ENCODE measurements at regions not wholly inside any gene's neighbourhood (a gene's known extent, or its start where the extent isn't known, plus 50 kb on each side); places are given as distances from the start of the nearest gene placed in this dataset.

DNA sequence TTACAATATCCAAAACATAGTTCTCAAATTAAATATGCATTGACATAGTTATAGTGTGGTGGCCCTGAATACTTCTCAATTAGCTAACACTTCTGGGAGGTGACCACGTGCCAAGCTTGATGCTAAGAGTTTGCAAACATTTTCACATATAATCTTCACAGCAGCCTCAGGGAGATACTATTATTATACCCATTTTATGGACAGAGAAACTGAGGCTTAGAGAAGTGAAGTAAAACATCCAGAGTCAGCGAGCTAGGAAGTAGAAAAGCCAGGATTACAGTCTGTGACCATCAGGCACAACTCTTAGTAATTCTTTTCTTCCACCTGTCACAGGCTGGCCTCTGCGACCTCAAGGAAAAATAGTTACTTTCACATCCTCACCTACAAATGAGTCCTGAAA lies 102.2 kb upstream of the IRX6 start:
- DNase-seq (ENCODE audit: low read depth): no peak

DNA sequence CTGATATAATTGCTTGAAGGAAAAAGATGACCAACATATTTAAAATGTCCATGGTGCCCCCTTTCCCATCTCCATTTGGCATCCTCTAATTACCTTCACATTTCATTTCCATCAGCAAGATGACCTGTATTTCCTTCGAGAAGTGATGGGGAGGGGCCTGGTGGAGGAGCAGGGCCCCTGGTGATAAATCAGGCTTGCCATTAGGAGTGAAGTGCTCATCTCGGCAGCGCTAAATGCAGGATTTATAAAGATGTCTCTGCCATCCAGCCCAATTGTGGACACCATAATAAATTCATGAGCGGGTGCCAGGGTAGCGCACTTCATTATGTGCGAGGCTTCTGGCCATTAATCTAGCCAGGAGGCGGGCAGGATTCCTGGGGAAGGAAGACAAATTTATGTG lies 101.5 kb upstream of the IRX6 start:
- DNase-seq (ENCODE audit: low read depth): no peak

DNA sequence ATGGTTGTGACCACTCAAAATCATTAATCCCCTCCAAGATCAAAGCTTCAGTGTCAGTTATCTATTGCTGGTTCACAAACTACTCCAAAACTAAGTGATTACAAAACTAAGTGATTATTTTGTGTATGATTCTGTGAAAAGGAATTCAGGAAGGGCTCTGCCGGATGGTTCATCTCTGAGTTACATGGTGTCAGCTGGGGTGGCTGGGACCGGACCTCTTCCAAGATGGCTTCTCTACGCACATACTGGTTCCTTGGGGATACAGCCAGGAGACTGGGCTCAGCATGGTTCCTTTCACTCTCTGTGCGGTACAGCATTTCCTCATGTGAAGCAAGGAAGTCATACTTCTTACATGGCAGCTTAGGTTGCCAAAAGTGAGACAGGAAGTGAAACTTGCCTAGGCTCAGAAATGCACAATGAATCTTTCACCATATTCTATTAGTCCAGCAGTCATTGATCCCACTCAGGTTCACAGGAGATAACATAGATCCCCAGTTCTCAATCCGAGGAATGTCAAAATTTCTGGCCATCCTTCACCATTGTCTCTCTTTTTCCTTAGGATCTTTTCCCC lies 97.9 kb upstream of the IRX6 start:
- no peak for DNase-seq (ENCODE audit: low read depth)

GRCh38 chr16:55232822-55233221 lies 91.2 kb upstream of the IRX6 start:
- DNase-seq (ENCODE audit: low read depth): no peak

- DNase-seq (ENCODE audit: low read depth): no peak
These were observed 90.5 kb upstream of the IRX6 start for GRCh38 chr16:55233464-55233863.

GRCh38 chr16:55236655-55237054 lies 87.3 kb upstream of the IRX6 start:
- no peak for DNase-seq (ENCODE audit: low read depth)

GRCh38 chr16:55239723-55240122 lies 84.3 kb upstream of the IRX6 start:
- no peak for DNase-seq (ENCODE audit: low read depth)

GRCh38 chr16:55240888-55241287 lies 83.1 kb upstream of the IRX6 start:
- no peak for DNase-seq (ENCODE audit: low read depth)

DNA sequence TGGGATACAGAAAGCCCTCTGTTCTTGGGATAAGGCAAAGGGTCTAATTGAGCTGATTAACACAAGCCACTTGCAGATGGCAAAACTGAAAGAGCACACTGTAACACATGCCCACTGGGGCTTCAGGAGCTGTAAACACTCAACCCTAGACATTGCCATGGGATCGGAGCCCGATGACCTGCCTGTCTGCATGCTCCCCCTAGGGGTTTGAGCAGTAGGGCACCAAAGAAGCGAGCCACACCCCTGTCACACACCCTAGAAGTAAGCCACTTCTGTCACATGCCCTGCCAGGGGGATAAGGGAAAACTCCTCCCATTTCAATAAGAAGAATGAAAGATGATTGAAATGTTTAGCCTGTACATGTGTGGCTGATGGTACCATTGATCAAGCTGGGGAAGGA lies 81.3 kb upstream of the IRX6 start:
- no peak for DNase-seq (ENCODE audit: low read depth)

GRCh38 chr16:55248058-55248457 lies 75.9 kb upstream of the IRX6 start:
- DNase-seq (ENCODE audit: low read depth): no peak

- no peak for DNase-seq (ENCODE audit: low read depth)
These were observed 75.5 kb upstream of the IRX6 start for GRCh38 chr16:55248494-55248893.

GRCh38 chr16:55249361-55249760 lies 74.6 kb upstream of the IRX6 start:
- no peak for DNase-seq (ENCODE audit: low read depth)

GRCh38 chr16:55249936-55250335 lies 74.1 kb upstream of the IRX6 start:
- DNase-seq (ENCODE audit: low read depth): no peak

- peak; percentile 12 for DNase-seq (ENCODE audit: low read depth)
These were observed 73.3 kb upstream of the IRX6 start for GRCh38 chr16:55250701-55251100.

GRCh38 chr16:55251151-55251550 lies 72.9 kb upstream of the IRX6 start:
- DNase-seq (ENCODE audit: low read depth): no peak

DNA sequence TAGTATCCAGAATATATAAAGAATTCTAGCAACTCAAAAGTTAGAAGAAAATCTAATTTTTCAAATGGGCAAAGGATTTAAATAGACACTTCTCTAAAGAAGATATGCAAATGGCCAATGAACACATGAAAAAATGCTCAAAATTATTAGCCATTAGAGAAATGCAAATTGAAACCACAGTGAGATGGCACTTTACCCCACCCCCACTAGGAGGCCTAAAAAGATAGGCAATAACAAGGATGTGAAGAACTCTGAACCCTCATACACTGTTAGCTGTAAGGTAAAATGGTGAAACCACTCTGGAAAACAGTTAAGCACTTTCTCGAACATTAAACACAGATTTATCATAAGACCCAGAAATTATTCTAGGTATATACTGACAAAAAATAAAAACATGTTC lies 71.4 kb upstream of the IRX6 start:
- DNase-seq (ENCODE audit: low read depth): no peak

DNA sequence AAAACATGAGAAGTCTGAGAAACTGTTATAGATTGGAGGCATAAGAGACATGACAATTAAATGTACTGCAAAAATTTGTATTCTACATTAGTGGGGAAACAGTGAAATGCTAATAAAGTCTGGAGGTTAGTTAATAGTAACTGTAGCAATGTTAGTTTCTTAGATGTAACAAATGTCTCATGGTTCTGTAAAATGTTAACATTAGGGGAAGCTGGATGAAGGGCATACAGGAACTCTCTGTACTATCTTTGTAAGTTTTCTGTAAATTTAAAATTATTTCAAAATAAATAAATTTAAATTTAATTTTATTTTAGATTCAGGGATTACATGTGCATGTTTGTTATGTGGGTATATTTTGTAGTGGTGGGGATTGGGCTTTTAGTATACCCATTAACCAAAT lies 70.0 kb upstream of the IRX6 start:
- DNase-seq (ENCODE audit: low read depth): no peak

DNA sequence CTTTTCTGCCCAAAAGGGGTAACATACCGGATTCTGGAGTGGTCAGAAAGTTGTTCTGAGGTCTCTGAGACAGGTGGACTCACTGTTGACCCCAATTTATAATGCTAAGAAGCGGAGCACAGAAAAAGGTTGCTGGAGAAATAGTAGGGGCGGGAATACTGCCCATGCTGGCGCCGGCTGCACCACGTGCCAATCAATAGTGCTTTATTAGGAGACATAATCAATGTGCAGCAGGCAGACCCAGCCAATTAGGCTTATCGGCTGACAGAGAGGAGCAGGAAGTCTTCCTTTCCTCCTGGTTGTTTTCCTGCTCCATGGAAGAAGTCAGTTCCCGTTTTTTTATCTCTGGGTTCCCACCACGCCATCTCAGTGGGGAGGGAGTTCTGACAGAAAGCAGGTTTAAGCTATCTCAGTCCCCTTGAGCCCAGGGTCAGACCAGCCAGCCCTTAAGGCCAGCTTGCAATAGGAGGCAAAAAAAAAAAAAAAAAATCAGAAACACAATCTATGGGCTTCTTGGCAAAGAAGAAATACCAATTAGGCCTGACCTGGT lies 68.2 kb upstream of the IRX6 start:
- DNase-seq (ENCODE audit: low read depth): no peak

DNA sequence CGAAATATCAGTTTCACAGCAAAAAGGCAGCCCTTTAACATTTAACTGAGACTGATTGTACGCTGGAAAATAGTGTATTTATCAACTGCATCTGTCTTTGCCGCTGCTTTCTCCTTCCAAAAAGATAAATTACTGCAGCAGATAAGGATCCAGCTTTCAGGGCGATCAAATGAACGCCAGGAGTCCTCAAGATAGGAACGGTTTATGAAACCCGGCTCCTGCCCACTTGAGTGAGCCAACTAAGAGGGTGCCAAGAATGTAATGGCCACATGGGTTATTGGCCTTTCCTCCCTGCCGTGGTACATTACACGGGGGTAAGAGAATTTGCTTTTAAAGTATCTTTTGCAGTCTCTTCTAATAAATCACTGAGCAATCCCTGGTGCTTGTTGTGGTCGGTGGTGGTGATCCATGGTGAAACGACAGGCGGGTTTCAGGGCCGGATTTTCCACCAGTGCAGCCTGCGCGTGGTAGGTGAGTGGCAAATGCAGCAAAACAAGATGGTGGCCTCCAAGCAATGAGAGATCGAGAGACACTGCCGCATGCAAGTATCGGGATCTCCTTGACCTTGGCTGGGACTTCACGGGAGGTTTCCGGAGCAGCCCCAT lies 67.5 kb upstream of the IRX6 start:
- DNase-seq (ENCODE audit: low read depth): no peak

- peak; percentile 21 for DNase-seq (ENCODE audit: low read depth)
These were observed 65.9 kb upstream of the IRX6 start for GRCh38 chr16:55257966-55258613.

DNA sequence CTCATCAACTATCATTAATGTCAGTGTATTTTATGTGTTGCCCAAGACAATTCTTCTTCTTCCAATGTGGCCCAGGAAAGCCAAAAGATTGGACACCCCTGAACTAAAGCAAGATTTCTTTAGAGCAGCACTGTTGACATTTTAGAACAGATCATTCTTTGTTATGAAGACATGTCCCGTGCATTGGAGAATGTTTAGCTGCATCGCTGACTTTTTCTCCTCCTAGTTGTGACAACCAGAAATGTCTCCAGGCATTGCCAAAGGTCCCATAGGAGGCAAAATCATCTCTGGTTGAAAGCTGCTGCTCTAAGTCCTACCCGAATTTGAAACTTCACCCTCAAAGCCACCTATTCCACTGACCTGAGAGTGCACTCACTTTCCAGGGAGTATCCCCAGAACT lies 62.7 kb upstream of the IRX6 start:
- DNase-seq (ENCODE audit: low read depth): no peak

DNA sequence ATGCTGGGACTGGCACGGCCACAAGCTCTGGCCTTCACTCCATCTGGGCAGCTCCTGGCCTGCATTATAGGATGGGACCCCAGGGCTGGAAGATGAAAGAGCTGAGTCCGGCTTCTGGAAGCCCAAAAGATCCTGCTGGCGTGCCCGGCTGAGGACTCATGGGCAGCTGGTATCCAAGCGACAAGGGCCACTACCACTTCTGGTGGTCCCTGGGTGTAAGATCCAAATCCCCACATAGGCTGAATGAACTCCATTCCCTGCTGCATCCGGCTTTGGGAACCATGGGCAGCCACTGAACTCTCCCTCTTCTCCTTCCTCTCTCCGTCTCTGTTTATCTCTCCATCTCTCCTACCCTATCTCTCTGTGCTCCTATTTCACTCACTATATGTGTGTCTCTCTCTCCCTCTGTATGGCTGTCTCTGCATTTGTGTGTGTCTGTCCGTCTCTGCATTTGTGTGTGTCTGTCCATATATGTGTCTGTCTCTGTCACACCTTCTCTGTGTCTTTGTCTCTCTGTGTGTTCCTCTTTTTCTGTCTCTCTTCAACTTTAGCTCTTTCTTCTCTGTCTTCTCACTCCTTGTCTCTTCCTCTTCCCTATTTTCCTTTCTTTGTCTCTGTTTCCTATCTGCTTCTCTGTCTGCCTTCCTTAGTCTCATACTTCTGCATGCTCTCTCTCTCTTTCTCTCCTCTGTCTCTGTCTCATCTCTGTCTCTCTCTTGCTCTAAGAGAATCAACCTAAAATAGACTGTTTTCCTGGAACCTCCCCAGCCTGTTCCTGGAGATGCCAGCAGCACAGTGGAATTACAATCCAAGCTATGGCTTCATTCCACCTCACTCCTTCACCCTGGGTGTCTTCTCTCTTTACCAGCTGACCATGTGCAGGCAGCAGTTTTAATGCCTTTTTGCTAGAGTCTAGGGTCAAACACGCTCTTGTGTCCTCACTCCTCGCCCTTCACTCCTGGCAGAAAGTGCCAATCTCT lies 60.4 kb upstream of the IRX6 start:
- DNase-seq (ENCODE audit: low read depth): no peak

Measured in RPMI7951 (cell line).